ENCODE measurements at regions not wholly inside any gene's neighbourhood (a gene's known extent, or its start where the extent isn't known, plus 50 kb on each side); places are given as distances from the start of the nearest gene placed in this dataset.

GRCh38 chr3:16079519-16079918 lies 95.0 kb upstream of the GALNT15 start:
- no peak overlapping the region for H3K4me3 ChIP-seq (replicated peaks; ENCODE audit: low read depth, low read length)
- peak; percentile 43 for DNase-seq (ENCODE audit: low read depth)
- TF ChIP-seq CTCF (IDR thresholded peaks at IDR 0.05; ENCODE audit: low read length, missing control alignments): no peak

- DNase-seq (ENCODE audit: low read depth): no peak
- TF ChIP-seq CTCF (IDR thresholded peaks at IDR 0.05; ENCODE audit: low read length, missing control alignments): no peak
- no peak overlapping the region for H3K4me3 ChIP-seq (replicated peaks; ENCODE audit: low read depth, low read length)
Observed at GRCh38 chr3:16081661-16082060, 92.8 kb upstream of the GALNT15 start.

GRCh38 chr3:16084887-16085286 lies 89.6 kb upstream of the GALNT15 start:
- no peak for TF ChIP-seq CTCF (IDR thresholded peaks at IDR 0.05; ENCODE audit: low read length, missing control alignments)
- DNase-seq (ENCODE audit: low read depth): peak; percentile 91
- H3K4me3 ChIP-seq (replicated peaks; ENCODE audit: low read depth, low read length): no peak overlapping the region

- no peak overlapping the region for H3K4me3 ChIP-seq (replicated peaks; ENCODE audit: low read depth, low read length)
- DNase-seq (ENCODE audit: low read depth): no peak
- TF ChIP-seq CTCF (IDR thresholded peaks at IDR 0.05; ENCODE audit: low read length, missing control alignments): no peak
Observed at GRCh38 chr3:16085410-16085809, 89.1 kb upstream of the GALNT15 start.

GRCh38 chr3:16085884-16086608 lies 88.4 kb upstream of the GALNT15 start:
- TF ChIP-seq CTCF (IDR thresholded peaks at IDR 0.05; ENCODE audit: low read length, missing control alignments): no peak
- no peak overlapping the region for H3K4me3 ChIP-seq (replicated peaks; ENCODE audit: low read depth, low read length)

GRCh38 chr3:16086690-16087089 lies 87.8 kb upstream of the GALNT15 start:
- no peak for TF ChIP-seq CTCF (IDR thresholded peaks at IDR 0.05; ENCODE audit: low read length, missing control alignments)
- DNase-seq (ENCODE audit: low read depth): no peak
- H3K4me3 ChIP-seq (replicated peaks; ENCODE audit: low read depth, low read length): no peak overlapping the region

More at GRCh38 chr3:16085884-16086608, 88.4 kb upstream of the GALNT15 start:
- peak; percentile 80 for DNase-seq (ENCODE audit: low read depth)

GRCh38 chr3:16088496-16088895 lies 86.0 kb upstream of the GALNT15 start:
- TF ChIP-seq CTCF (IDR thresholded peaks at IDR 0.05; ENCODE audit: low read length, missing control alignments): no peak
- no peak for DNase-seq (ENCODE audit: low read depth)
- no peak overlapping the region for H3K4me3 ChIP-seq (replicated peaks; ENCODE audit: low read depth, low read length)

All from fibroblast of pulmonary artery (primary cell).